ENCODE measurements at regions not wholly inside any gene's neighbourhood (a gene's known extent, or its start where the extent isn't known, plus 50 kb on each side); places are given as distances from the start of the nearest gene placed in this dataset.

GRCh38 chr17:71494062-71494855 lies 626.6 kb upstream of the SOX9 start (continued):
- TF ChIP-seq CHD7 (IDR thresholded peaks at IDR 0.05; ENCODE audit: insufficient replicate concordance, low read length) (no peak), E2F6 (IDR thresholded peaks at IDR 0.05) (no peak), JUN (IDR thresholded peaks at IDR 0.05; ENCODE audit: low read depth, low read length) (no peak), ASH2L (IDR thresholded peaks at IDR 0.05; ENCODE audit: low read length) (no peak)
